ENCODE measurements at regions not wholly inside any gene's neighbourhood (a gene's known extent, or its start where the extent isn't known, plus 50 kb on each side); places are given as distances from the start of the nearest gene placed in this dataset.

DNA sequence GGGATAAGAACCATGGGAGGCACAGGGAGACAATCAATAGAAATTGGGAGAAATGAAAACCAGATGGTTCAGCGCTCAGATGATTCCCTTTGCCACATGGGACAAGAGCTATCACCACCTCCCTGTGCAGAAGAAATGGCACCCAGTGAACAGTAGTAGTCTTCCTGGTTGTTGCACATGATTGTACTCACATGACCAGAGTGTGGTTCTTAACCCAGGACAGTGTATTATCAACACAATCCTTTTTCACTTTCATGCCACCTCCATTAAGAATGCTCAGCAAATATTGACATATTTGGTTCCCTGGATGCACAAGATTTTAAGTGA lies 149.0 kb upstream of the SH3BP4 start:
- Histone ChIP-seq H3K4me3 (no peak overlapping the region), H3K27me3 (no peaks in the 10 kb centered on the region), H3K4me1 (no peaks in the 10 kb centered on the region), H3K9me3 (no peaks in the 10 kb centered on the region), H3K36me3 (no peaks in the 10 kb centered on the region), H3K27ac (no peak overlapping the region)
- DNase-seq (ENCODE audit: low spot score): no peak
- TF ChIP-seq, protein P1, sequence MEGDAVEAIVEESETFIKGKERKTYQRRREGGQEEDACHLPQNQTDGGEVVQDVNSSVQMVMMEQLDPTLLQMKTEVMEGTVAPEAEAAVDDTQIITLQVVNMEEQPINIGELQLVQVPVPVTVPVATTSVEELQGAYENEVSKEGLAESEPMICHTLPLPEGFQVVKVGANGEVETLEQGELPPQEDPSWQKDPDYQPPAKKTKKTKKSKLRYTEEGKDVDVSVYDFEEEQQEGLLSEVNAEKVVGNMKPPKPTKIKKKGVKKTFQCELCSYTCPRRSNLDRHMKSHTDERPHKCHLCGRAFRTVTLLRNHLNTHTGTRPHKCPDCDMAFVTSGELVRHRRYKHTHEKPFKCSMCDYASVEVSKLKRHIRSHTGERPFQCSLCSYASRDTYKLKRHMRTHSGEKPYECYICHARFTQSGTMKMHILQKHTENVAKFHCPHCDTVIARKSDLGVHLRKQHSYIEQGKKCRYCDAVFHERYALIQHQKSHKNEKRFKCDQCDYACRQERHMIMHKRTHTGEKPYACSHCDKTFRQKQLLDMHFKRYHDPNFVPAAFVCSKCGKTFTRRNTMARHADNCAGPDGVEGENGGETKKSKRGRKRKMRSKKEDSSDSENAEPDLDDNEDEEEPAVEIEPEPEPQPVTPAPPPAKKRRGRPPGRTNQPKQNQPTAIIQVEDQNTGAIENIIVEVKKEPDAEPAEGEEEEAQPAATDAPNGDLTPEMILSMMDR (IDR thresholded peaks at IDR 0.05): no peak

DNA sequence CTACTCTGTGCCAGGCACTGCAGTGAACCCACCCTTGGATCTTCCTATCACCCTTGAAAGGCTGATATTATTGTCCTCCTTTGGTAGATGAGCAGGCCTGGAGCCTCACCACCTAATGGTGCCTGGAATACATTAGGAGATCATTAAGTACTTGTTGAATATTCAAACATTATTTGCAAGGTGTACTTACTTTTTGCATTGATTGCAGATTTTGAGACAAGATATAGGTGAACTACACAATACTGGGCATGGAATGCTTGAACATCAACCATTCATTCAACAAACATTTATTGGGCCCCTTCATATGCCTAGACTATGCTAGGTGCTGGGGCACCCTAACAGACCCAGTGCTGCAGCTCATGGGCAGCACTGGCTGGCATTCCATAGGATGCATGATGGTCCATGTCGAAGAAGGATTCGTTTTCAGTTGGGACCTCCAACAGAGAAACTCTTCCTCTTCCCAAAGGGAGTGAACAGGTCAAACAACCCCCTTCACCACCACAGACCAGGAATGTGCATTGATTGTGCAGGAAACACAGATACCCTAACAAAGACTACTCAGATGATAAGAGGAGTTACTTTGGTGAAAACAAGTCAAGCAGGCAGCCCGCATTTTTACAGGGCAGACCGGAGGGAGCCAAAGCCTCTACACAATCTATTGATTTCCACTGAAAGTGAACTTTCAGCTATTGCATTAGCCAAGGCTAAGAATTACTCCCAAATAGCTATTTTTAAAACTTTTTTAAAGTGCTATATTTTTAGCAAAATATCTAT lies 149.6 kb upstream of the SH3BP4 start:
- Histone ChIP-seq H3K9me3 (no peaks in the 10 kb centered on the region), H3K4me3 (no peak overlapping the region), H3K4me1 (no peaks in the 10 kb centered on the region), H3K36me3 (no peaks in the 10 kb centered on the region), H3K27me3 (no peaks in the 10 kb centered on the region), H3K27ac (no peak overlapping the region)
- no peak for DNase-seq (ENCODE audit: low spot score)
- TF ChIP-seq, protein P1 (IDR thresholded peaks at IDR 0.05): no peak

DNA sequence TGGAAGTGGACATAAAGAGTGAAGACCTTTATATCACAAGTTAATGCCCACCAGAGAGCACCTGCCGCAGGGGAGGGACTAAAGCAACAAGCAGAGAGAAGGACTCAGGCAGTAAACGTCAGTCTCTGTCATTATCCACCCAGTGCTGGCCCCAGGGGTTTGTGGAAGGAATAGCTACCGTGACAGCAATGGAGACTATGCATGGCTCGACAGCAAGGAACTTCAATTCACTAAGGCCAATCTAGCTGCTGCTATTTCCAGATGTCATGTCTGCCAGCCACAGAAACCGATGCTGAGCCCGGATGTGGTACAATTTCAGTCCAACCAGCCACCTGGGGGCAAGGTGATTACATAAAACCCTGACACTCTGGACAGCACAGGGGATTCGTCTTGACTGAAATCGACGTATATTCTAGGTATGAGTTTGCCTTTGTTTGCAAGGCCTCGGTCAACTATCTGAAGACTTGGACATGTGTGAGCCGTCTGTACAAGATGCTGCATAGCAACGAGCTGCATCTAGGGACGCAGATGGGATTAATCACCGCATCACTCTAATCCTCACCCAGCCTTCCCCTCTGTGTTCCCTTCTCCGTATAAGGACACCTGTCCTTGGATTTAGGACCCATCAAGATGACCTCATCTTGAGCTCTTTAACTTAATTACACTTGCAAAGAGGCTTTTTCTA lies 154.1 kb upstream of the SH3BP4 start:
- Histone ChIP-seq H3K9me3 (no peaks in the 10 kb centered on the region), H3K27ac (no peak overlapping the region), H3K36me3 (no peaks in the 10 kb centered on the region), H3K27me3 (no peaks in the 10 kb centered on the region), H3K4me1 (no peaks in the 10 kb centered on the region), H3K4me3 (no peak overlapping the region)
- TF ChIP-seq, protein P1 (IDR thresholded peaks at IDR 0.05): no peak
- no peak for DNase-seq (ENCODE audit: low spot score)

DNA sequence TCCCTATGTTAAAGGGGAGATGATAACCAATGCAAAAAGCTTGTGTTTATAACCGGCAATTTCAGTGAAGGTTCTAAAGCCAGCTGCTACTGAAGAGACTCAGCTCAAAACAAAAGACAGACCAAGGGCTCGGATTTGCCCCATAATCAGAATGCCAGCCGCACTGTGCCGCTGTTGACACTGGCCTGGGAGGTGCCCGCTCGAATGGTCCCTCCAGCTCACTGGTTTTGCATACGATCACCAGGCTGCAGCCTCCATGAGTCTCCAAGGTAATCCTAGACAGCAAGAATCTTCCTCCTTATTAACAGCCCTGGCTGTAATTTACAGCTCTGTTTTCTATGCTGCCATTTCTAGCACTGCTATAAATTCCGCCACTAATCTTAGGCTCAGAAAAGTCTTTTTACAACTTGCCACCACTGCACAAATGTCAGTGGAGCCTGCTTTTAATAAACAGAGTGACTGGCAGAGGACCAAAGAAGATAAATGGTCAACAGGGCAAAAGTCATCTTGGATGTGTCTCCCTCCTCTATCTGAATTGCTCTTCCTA lies 155.7 kb upstream of the SH3BP4 start:
- no peak for DNase-seq (ENCODE audit: low spot score)
- H3K36me3 ChIP-seq: no peaks in the 10 kb centered on the region
- H3K9me3 ChIP-seq: no peaks in the 10 kb centered on the region
- no peak overlapping the region for H3K4me3 ChIP-seq
- TF ChIP-seq, protein P1 (IDR thresholded peaks at IDR 0.05): peak in 1 of 2 donors; percentile 14
- no peaks in the 10 kb centered on the region for H3K27me3 ChIP-seq
- H3K4me1 ChIP-seq: no peaks in the 10 kb centered on the region
- no peak overlapping the region for H3K27ac ChIP-seq

DNA sequence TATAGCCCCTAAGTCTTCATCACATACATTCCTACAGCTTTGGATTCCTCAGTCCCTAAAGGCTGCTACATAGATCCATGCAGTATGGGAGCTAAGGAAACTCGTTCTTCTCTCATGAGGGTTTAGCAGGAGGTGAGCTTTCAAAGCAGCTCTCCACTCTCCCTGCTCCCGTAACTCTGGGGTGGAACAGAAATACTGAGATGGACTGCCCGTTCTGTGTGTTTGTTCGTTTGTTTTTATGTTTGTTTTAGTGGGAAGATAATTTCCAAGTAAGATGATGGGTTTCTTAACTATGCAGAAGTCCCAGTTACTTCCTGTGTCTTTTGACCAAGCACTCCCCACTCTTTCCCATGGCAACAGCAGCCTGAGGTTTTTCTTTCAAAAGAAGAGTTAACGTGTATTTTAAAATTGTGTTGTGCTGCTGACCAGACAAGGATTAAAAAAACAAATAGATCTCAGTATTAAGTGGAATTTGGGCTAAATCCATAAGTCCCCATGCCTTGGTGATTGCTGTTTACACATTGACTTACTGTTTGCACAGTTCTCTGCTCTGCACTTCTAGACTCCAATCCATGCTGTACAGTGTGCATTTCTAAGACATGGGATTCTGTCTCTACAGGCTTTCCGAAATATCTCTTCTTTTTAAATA lies 156.4 kb upstream of the SH3BP4 start:
- Histone ChIP-seq H3K27ac (no peak overlapping the region), H3K4me1 (no peaks in the 10 kb centered on the region), H3K27me3 (no peaks in the 10 kb centered on the region), H3K4me3 (no peak overlapping the region), H3K36me3 (no peaks in the 10 kb centered on the region), H3K9me3 (no peaks in the 10 kb centered on the region)
- TF ChIP-seq, protein P1 (IDR thresholded peaks at IDR 0.05): no peak
- DNase-seq (ENCODE audit: low spot score): no peak

Measured in right atrium auricular region (tissue), 2 donors.